OCI-LY1 (cell line): ENCODE measurements at regions not wholly inside any gene's neighbourhood (a gene's known extent, or its start where the extent isn't known, plus 50 kb on each side); places are given as distances from the start of the nearest gene placed in this dataset.

Source experiments
- CTCF ChIP-seq: fragments of 200-600 bp; sonication (generic), shearing (Covaris generic); IDR thresholded peaks from 2 replicates; pipeline ENCODE4 v1.5.1; 2017; ENCODE audit warnings: mild to moderate bottlenecking, antibody characterized with exemption, low read length, moderate library complexity, mixed read lengths
- EZH2 ChIP-seq: fragments of 200-600 bp; sonication (generic), shearing (Covaris generic); IDR thresholded peaks from 2 replicates; pipeline ENCODE4 v1.8.0; 2017; ENCODE audit warnings: borderline replicate concordance, mixed run types, mild to moderate bottlenecking, antibody characterized with exemption, low read length, moderate library complexity, mixed read lengths

GRCh38 chr17:5753421-5753820 is 169.1 kb upstream of the NLRP1 start:
- TF ChIP-seq CTCF (no peak), EZH2 (no peak)
